Stromal cell of bone marrow (primary cell): ENCODE measurements at regions not wholly inside any gene's neighbourhood (a gene's known extent, or its start where the extent isn't known, plus 50 kb on each side); places are given as distances from the start of the nearest gene placed in this dataset.
"Not testable (repeated sequence)": the region's sequence is repeated elsewhere in the genome, so short reads cannot be mapped to it uniquely, and the experiment has no call there.

ENCODE experiments used
- DNase-seq: peaks from one replicate; pipeline ENCODE4 v3.0.0-alpha.2; 2012; ENCODE audit warnings: low read depth

DNA sequence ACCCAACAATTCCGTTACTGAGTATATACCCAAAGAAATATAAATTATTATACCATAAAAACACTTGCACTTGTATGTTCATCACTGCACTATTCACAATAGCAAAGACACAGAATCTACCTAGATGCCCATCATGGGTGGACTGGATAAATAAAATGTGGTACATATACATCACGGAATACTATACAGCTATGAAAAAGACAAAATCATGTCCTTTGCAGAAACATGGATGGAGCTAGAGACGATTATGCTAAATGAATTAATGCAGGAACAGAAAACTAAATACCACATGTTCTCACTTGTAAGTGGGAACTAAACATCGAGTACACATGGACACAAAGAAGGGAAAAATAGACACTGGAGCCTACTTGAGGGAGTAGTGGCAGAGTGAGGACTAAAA, 185.3 kb downstream of the PYDC2 start:
- no peak for DNase-seq

GRCh38 chr3:191648787-191649186, 187.8 kb downstream of the PYDC2 start:
- DNase-seq, result no peak

- no peak for DNase-seq
Observed at GRCh38 chr3:191649626-191650025, 188.7 kb downstream of the PYDC2 start.

DNA sequence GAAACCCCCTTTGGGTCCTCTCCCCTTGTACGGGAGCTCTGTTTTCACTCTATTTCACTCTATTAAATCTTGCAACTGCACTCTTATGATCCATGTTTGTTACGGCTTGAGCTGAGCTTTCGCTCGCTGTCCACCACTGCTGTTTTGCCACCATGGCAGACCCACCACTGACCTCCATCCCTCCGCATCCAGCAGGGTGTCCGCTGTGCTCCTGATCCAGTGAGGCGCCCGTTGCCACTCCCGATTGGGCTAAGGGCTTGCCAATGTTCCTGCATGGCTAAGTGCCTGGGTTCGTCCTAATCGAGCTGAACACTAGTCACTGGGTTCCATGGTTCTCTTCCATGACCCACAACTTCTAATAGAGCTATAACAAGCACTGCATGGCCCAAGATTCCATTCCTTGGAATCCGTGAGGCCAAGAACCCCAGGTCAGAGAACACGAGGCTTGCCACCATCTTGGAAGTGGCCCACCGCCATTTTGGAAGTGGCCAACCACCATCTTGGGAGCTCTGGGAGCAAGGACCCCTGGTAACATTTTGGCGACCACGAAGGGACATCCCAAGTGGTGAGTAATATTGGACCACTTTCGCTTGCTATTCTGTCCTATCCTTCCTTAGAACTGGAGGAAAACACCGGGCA, 197.9 kb downstream of the PYDC2 start:
- DNase-seq, result not testable (repeated sequence)

DNA sequence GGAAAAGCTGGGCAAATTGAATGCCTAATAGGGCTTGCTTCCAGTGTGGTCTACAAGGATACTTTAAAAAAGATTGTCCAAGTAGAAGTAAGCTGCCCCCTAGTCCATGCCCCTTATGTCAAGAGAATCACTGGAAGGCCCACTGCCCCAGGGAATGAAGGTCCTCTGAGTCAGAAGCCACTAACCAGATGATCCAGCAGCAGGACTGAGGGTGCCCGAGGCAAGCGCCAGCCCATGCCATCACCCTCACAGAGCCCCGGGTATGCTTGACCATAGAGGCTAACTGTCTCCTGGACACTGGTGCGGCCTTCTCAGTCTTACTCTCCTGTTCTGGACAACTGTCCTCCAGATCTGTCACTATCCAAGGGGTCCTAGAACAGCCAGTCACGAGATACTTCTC, 201.2 kb downstream of the PYDC2 start:
- DNase-seq, result not testable (repeated sequence)

DNA sequence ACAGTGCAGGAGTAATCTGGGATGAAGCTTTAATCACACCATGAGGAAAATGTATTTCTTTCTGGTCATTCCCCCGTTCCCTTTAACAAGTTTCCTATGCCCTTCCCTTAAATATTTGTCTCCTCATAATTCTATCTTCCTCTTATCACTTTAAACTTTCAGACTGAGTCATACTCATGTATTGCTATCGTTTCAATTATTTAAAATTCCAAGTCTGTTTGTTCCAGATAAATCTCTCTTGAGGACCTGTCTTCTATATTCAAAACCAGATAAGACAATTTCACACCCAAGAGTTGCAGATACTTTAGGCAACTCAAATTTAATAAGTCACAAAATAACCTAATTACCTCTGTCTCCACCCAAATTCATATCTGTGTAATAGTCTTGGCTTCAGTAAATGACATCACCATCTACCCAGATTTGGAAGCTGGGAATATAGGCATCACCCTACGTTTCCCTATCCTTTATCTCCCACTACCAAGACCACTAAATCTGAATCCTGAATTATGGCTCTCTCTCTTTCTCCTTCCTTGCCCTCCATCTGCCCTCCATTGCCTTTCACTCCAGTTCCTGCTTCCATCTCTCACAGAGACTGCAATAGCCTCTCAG, 220.1 kb downstream of the PYDC2 start:
- DNase-seq, result no peak

GRCh38 chr3:191682961-191683360, 222.0 kb downstream of the PYDC2 start:
- no peak for DNase-seq

DNA sequence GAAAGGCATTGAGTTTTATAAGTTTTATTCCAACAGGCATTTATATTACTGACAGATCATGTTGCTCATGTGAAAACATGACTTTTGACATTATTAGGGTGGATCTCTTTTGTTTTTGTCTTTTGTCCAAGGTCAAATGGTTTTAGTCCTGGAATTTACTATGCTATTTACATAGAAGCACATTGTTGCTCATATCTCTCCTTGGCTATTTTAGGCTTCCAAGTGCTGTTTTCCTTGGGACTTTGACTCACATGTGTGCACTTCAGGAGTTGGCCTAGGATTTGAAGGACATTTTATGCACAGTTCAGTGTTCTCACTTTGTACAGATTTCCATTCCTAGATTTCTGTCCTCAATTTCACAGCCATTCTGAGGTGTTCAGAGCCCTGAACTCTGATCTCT, 225.7 kb downstream of the PYDC2 start:
- DNase-seq, result peak; percentile 2

DNA sequence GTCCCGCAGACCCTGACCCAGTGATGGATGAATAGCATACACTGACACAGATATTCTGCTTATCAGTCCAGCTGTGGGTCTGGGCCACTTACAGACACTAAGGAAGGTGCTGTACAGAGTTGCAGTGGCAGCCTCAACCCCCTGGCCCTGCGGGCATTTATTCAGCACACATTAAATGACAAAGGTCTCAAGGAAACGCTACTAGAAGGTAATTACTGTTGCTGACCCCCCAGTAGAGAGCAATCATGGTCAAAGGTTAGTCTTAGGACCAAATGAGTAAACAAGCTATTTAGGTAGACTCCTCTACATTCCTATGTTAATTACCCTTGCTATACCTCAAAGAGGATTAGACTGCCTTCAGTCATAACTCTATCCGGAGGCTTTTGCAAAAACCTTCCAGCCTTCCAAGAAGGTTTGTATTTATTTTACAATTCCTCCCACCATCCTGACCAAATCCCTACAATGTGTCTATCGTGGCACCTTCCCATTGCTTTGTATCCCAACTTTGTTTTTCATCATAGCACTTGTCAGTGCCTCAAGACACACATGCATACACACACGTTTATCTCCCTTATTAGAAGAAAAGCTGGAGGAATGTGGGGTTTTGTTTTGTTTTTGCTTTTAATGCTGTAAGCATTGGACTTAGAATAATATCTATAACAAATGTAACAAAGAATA, 227.9 kb downstream of the PYDC2 start:
- DNase-seq, result no peak

GRCh38 chr3:191691184-191691583, 230.2 kb downstream of the PYDC2 start:
- DNase-seq, result not testable (repeated sequence)

- DNase-seq, result no peak
Observed at GRCh38 chr3:191695131-191695814, 234.3 kb downstream of the PYDC2 start.

DNA sequence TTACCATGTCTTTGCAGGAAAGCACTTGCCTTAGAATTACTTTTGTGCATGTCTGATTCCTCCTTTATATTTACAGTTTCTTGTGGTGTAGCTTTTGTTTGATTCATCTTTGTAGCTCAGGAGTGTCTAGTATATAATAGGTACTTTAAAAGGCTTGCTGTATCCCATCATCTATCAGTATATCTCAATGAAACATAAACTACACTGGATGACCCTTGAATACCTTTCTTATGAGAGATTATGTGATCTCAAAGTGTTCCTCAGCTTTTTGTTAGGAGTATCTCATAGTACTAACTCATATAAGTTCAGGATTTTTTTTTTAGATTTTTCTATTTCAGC, 234.8 kb downstream of the PYDC2 start:
- DNase-seq, result no peak

DNA sequence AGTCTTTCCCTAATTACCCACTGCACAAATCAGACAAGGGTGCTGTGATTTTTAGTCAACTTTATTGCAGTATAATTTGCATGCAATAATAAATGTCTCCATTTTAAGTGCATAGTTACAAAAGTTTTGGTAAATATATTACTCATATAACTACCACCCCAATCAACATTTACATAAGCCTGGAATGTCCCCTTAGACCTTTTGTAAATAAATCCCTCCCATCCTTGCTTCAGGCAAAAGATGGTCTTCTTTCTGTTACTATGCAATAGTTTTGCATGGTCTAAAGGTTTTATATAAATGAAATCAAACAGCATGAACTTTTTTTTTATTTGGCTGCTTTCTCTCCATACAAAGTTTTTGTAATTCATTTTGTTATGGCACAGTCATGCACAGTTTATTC, 235.4 kb downstream of the PYDC2 start:
- DNase-seq, result no peak

DNA sequence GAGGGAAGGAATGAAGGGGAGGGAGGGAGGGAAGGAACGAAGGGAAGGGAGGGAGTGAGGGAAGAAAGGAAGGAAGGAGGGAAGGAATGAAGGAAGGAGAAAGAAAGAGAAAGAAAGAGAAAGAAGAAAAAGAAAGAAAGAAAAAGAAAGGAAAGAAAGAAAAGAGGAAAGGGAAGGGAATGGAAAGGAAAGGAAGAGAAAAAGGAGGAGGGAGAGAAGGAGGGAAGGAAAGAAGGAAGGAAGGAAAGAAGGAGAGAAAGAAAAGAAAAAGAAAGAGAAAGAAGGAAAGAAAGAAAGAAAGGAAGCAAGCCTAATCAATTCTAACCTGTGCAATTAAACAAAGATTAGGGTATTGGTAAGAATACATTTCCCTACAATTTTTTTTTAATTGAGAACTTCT, 238.6 kb downstream of the PYDC2 start:
- no peak for DNase-seq

GRCh38 chr3:191702121-191702520, 241.2 kb downstream of the PYDC2 start:
- no peak for DNase-seq

- DNase-seq, result no peak
Observed at GRCh38 chr3:191707817-191708216, 246.9 kb downstream of the PYDC2 start.

DNA sequence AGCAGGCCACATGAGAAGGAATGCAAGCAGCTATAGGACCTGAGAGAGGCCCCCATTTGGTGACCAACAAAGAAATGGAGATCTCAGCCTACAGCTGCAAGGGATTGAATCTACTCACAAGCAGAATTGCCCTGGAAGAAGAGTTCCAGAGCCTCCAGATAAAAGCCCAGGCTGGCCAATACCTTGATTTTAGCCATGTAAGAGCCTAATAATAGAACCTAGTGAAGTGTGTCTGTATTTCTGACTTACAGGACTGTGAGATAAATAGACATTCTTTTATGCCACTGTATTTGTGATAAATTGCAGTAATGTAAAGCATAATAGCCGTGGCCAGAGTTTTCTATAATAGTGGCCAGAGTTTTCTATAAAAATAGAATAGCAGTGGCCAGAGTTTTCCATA, 254.6 kb downstream of the PYDC2 start:
- no peak for DNase-seq

GRCh38 chr3:191721390-191721861, 260.5 kb downstream of the PYDC2 start:
- no peak for DNase-seq

DNA sequence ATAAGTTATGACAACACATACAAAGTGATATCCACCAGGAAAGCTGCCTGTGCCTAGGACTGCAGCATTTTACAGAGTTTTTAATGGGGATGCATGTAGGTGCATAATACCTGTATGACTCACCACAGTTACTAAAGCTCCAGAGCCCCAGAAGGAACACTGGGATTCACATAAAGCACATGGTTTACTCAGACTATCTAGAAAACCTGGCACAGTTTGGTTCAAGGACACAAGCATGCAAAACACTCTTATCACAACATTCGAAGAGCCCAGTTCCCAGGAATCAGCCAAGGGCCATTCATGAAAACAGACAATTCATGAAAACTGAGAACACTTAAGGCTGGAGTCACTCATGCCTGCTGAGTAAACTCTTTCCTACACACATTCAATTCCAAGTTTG, 261.0 kb downstream of the PYDC2 start:
- no peak for DNase-seq

GRCh38 chr3:191727338-191727737, 266.4 kb downstream of the PYDC2 start:
- no peak for DNase-seq

DNA sequence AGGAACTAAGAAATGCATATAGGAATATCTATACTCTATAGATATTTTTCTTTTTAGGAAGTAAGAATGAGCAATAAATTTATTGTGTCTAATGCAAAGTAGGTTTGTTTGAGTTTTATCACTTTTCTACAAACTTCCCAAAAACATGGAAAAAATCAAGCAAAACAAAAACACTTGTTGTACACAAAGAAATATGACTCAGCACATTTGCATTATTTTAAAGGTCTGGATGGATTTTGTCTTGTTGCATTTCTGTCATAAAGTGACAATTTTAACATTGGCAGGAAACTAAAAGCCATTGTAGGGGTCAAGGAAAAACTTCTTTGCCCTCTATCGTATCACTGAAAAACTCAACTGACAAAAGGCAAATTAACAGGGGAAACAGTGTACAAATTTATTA, 267.2 kb downstream of the PYDC2 start:
- no peak for DNase-seq

DNA sequence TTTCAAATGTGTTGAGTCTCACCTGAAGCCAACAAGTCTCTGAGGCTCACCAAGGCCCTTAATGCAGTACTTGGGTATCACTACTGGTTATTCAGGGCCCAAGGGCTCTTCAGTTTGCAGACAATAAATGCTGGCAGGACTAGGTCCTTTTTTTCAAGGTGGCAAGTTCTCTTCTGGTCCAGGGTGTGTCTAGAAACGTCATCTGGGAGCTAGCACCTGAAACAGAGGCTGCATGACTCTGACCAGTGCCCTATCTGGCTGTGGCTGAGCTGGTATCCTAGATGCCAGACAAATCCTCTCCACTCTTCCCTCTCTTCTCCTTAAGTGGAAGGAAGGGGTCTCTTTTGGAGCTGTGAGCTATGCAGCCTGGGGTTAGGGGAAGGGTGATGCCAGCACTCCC, 276.8 kb downstream of the PYDC2 start:
- DNase-seq, result no peak

DNA sequence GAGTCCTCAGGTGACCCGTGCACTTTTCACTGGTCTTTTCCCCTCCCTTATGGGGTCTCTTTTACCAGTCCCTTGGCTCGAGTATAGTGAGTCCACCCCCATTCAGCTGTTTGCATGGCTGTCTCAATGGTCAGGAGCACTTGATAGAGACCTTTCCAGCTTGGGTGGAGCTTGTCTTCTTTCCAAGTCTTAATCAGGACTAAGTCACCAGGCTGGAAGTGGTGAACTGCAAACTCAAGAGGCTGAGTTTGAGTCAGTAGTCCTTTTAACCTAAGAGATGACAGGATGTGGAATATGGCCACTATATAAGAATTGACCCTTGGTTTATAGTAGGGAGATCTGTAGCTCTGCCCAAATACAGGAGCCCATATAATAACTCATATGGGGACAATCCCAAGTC, 279.7 kb downstream of the PYDC2 start:
- DNase-seq, result no peak
